ENCODE measurements at regions not wholly inside any gene's neighbourhood (a gene's known extent, or its start where the extent isn't known, plus 50 kb on each side); places are given as distances from the start of the nearest gene placed in this dataset.

GRCh38 chr6:119676961-119677360 is 327.4 kb upstream of the MAN1A1 start:
- TF ChIP-seq CTCF (IDR thresholded peaks at IDR 0.05) (no peak), POLR2AphosphoS5 (IDR thresholded peaks at IDR 0.05; ENCODE audit: low read depth, low read length) (no peak), TCF7L2 (IDR thresholded peaks at IDR 0.05; ENCODE audit: low read depth, low read length) (no peak), REST (IDR thresholded peaks at IDR 0.05; ENCODE audit: insufficient read depth in 1 of 2, low read depth in 2 of 2, low read length in 1 of 2) (no peak), SIN3A (IDR thresholded peaks at IDR 0.05; ENCODE audit: borderline replicate concordance, insufficient read depth, low read depth, low read length) (no peak)
- no TSS peak for BruUV-seq (replicated peaks)
- Histone ChIP-seq H3K4me1 (ENCODE audit: control insufficient read depth, insufficient read depth, low read length) (no peaks in the 10 kb centered on the region), H3K4me3 (ENCODE audit: low read depth in 2 of 2, low read length in 2 of 2) (no peak overlapping the region), H3K27ac (ENCODE audit: low read length) (no peak overlapping the region), H3K27me3 (ENCODE audit: control insufficient read depth, insufficient read depth, low read length) (no peaks in the 10 kb centered on the region), H3K36me3 (ENCODE audit: control insufficient read depth, insufficient read depth, low read length) (no peaks in the 10 kb centered on the region), H3K9me3 (ENCODE audit: control insufficient read depth, insufficient read depth, low read depth, low read length) (no peaks in the 10 kb centered on the region)
- intact Hi-C loops (cut with micrococcal nuclease; ENCODE audit: unreplicated experiment): no loop called here
- DNase-seq (ENCODE audit: low read depth, low spot score) (no peak), ATAC-seq (no peak)
- in situ Hi-C loops (cut with HindIII; ENCODE audit: low pct_unique_long_range_greater_than_20kb, low sequenced_read_pairs): no loop called here
- POLR2A ChIA-PET: no interaction called here
- CTCF ChIA-PET: no interaction called here

- no TSS peak for BruUV-seq (replicated peaks)
- ChIA-PET POLR2A (no interaction called here), CTCF (no interaction called here)
- ATAC-seq (no peak), DNase-seq (ENCODE audit: low read depth, low spot score) (no peak)
- H3K36me3 ChIP-seq (ENCODE audit: control insufficient read depth, insufficient read depth, low read length): no peaks in the 10 kb centered on the region
- TF ChIP-seq SIN3A (IDR thresholded peaks at IDR 0.05; ENCODE audit: borderline replicate concordance, insufficient read depth, low read depth, low read length) (no peak), CTCF (IDR thresholded peaks at IDR 0.05) (no peak), TCF7L2 (IDR thresholded peaks at IDR 0.05; ENCODE audit: low read depth, low read length) (no peak)
- H3K9me3 ChIP-seq (ENCODE audit: control insufficient read depth, insufficient read depth, low read depth, low read length): no peaks in the 10 kb centered on the region
- H3K27ac ChIP-seq (ENCODE audit: low read length): no peak overlapping the region
- H3K27me3 ChIP-seq (ENCODE audit: control insufficient read depth, insufficient read depth, low read length): no peaks in the 10 kb centered on the region
- in situ Hi-C loops (cut with HindIII; ENCODE audit: low pct_unique_long_range_greater_than_20kb, low sequenced_read_pairs) (no loop called here), intact Hi-C loops (cut with micrococcal nuclease; ENCODE audit: unreplicated experiment) (no loop called here)
- no peak overlapping the region for H3K4me3 ChIP-seq (ENCODE audit: low read depth in 2 of 2, low read length in 2 of 2)
- H3K4me1 ChIP-seq (ENCODE audit: control insufficient read depth, insufficient read depth, low read length): no peaks in the 10 kb centered on the region
These were observed 326.7 kb upstream of the MAN1A1 start for GRCh38 chr6:119676230-119676629.

- no peak overlapping the region for H3K27ac ChIP-seq (ENCODE audit: low read length)
- no peaks in the 10 kb centered on the region for H3K9me3 ChIP-seq (ENCODE audit: control insufficient read depth, insufficient read depth, low read depth, low read length)
- in situ Hi-C loops (cut with HindIII; ENCODE audit: low pct_unique_long_range_greater_than_20kb, low sequenced_read_pairs): no loop called here
These were observed 324.2 kb upstream of the MAN1A1 start for GRCh38 chr6:119673741-119674140.

More at GRCh38 chr6:119673741-119674140, 324.2 kb upstream of the MAN1A1 start:
- no peaks in the 10 kb centered on the region for H3K27me3 ChIP-seq (ENCODE audit: control insufficient read depth, insufficient read depth, low read length)
- DNase-seq (ENCODE audit: low read depth, low spot score): no peak
- H3K4me3 ChIP-seq (ENCODE audit: low read depth in 2 of 2, low read length in 2 of 2): no peak overlapping the region
- ChIA-PET CTCF (no interaction called here), POLR2A (no interaction called here)
- intact Hi-C loops (cut with micrococcal nuclease; ENCODE audit: unreplicated experiment): no loop called here
- H3K4me1 ChIP-seq (ENCODE audit: control insufficient read depth, insufficient read depth, low read length): no peaks in the 10 kb centered on the region
- TF ChIP-seq REST (IDR thresholded peaks at IDR 0.05; ENCODE audit: insufficient read depth in 1 of 2, low read depth in 2 of 2, low read length in 1 of 2) (no peak), SIN3A (IDR thresholded peaks at IDR 0.05; ENCODE audit: borderline replicate concordance, insufficient read depth, low read depth, low read length) (no peak), POLR2AphosphoS5 (IDR thresholded peaks at IDR 0.05; ENCODE audit: low read depth, low read length) (no peak), CTCF (IDR thresholded peaks at IDR 0.05) (no peak), TCF7L2 (IDR thresholded peaks at IDR 0.05; ENCODE audit: low read depth, low read length) (no peak)
- ATAC-seq: no peak
- no peaks in the 10 kb centered on the region for H3K36me3 ChIP-seq (ENCODE audit: control insufficient read depth, insufficient read depth, low read length)
- BruUV-seq (replicated peaks): no TSS peak
